HG03159 (cell line): ENCODE measurements at regions not wholly inside any gene's neighbourhood (a gene's known extent, or its start where the extent isn't known, plus 50 kb on each side); places are given as distances from the start of the nearest gene placed in this dataset.
A peak's percentile ranks its signal among the peaks of the same experiment; 100 is the strongest.

Experiments
- ATAC-seq: cut with Tn5 transposase; IDR thresholded peaks from one replicate; pipeline ENCODE4 v1.9.1; 2021; ENCODE audit warnings: mild to moderate bottlenecking, moderate library complexity; ENCODE audit not compliant: unreplicated experiment

DNA sequence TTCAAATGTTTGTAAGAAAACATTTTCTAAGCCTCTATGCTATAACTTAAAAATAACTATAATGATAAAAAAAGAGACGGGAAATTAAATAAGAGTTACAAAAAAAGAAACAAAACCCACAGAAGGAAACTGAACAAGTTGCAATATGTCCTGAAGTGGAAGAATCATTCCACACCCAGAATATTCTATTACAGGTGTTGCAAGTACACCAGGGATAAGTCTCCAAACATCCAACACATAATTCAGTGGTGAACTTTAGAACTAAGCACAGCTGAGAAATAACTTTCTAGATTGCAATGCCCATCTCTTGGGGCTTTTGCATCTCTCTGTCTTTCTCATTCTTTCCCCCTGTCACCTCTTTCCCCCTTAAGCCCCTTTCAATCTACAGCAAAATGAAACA, 325.2 kb downstream of the BRINP1 start:
- ATAC-seq, result no peak

DNA sequence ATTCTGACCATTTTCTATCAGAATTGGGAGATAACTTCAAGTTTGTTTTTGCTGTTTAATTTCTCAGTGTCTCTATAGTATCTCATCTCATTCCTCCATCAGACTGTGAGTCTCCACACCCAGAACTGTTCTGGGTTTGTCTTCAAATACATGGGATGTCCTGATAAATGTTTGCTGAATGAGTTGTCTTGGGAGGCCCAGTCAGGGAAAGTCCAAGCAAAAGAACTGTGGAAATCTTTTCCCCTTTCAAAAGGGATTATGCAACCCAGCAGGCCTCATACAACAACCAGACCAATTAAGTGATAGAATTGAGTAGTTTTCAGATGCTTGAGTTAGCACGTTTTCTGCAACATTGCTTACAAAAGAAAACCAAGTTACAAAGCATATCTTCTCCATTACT, 324.4 kb downstream of the BRINP1 start:
- no peak for ATAC-seq

DNA sequence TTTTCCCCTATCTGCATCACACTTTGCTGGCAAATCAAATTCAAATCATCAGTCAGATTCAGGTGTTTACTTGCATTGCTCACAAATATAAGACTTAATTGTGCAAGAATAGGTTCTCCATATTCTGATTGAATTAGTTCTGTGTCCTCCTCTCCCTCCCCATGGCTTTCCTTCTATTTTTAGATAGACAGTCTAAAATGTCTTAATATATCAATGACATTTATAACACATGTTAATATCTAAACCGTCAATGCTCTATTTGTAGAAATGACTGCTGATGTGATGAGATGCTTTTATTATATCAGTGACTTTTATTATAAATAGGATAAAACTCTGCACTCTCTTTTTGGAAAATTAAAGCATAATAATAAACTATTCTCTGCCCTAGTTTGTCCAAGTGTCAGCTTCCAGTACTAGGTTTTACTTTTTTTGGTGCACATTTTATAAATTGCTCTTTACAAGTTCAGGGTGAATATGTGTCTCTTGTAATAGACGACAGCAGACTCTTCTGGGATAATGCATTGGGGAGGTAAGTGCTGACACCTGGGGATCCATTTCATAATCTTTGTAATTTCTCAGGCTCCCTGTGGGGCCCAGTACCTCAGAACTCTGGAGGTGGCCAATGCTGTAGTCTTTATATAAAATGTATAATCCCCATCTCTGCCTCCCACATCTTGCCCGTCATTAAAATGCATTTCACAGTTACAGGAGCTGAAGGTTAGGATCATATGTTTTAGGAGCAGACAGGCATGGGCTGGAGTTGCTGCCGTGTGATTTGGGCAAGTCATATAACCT, 321.5 kb downstream of the BRINP1 start:
- ATAC-seq, result no peak

DNA sequence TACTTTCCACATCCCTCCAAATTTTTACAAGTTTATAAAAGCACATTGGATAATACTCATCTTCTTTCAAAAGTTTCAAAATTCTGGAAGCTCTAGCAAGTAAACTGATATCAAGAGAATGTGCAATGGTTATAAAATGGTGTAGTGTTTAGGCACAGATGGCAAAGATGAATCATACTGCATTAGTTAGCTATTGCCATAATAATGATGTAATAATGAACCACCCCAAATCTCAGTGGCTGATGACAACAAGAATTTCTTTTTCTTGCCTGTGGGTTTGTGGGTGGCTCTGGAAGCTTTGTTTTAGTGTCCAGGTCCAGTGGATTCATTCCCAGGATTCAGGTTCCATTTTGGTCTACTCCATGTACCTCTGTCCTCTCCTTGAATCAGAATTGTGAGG, 319.0 kb downstream of the BRINP1 start:
- ATAC-seq, result no peak

DNA sequence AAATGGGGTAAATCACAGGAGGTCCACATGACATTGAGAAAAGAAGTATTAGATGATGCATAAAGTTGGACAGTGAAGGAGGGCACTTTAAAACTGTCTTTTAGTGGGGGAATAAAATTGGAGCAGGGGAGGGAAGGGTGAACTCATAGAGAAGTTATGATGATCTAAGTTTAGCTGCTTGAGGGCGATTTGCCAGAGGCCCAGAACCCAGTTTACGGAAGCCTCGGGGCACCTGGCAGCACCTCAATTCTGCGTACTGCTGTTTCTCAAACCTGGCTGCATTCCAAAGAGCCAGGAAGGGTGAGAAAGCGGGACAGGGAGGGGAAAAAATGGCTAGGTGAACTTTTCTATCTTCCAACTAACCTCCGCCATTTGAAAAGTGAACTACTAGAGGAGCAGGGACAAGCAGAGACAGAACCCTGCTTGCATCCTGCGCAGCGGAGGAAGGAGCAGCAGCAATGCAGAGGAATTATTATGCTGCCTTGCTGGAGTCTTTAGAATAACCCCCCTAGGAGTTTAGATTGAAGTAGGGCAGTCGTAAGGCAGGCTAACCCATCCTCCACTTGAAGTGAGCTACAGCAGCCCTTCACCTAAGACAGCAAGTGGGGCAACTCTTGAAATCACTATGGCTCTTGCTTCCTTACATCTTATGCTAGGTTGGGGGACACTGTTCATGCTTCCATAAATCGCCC, 316.8 kb downstream of the BRINP1 start:
- no peak for ATAC-seq

DNA sequence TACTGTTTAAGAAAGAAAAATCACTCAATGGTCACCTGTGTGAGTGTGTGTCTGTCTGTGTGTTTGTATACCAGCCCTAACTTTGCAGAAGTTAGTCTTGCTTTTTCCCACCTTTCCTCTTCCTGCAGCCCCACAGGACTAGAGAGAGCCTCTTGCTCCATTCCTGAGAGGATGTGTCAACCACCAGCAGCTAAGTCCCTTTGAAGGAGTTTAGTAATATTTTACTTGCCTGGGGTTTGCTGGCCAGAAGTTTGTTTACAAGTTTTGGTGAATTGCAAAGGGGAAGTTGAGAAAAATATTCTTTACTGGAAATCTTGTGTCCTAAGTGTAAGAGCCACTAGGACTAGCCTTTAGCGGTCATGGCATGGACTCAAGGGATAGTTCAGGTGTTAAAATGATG, 316.2 kb downstream of the BRINP1 start:
- ATAC-seq, result no peak

DNA sequence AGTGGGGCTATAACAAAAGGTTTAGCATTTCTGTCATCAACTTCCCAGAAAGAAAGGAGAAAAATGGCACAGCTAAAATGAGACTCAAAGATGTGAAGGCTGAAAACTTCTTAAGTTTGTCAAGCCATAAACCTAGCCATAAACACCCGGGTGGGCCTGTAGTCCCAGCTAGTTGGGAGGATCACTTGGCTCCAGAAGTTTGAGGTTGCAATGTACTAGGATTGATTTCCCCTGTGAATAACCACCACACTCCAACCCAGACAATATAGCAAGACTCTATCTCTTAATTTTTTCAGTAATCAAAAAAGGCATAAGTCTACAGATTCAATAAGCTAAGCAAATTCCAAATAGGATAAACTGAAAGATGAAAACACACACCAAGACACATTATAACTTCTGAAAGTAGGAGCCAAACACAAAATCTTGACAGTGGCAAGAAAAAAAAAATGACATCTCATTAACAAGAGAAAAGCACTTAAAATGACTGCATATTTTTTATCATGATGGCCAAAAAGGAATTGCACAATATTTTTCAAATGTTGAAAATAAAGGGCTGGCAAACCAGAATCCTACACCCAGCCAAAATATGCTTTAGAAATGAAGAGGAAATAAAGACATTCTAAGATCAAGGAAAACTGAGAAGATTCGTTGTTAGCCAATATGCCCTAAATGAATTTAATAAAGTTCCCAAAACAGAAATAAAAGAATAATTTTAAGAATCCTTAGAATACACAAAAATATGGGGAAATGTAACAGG, 308.4 kb downstream of the BRINP1 start:
- no peak for ATAC-seq

DNA sequence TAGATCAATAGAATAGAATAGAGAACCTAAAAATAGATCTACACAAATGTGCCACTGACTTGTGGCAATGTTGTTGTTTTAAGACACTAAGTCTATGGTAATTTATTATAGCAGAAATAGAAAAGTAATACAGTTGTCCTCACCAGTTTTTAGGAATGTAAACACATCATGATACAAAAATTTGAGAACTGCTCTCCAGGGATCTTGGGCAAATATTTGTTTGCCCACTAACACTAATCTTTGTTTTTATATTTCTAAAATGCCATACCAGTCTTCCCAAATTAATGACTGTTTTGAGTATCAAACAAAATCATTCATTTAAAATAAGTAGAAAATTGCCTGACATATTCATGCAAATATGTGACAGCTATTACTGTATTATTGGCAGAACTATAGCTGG, 297.6 kb downstream of the BRINP1 start:
- ATAC-seq, result no peak

DNA sequence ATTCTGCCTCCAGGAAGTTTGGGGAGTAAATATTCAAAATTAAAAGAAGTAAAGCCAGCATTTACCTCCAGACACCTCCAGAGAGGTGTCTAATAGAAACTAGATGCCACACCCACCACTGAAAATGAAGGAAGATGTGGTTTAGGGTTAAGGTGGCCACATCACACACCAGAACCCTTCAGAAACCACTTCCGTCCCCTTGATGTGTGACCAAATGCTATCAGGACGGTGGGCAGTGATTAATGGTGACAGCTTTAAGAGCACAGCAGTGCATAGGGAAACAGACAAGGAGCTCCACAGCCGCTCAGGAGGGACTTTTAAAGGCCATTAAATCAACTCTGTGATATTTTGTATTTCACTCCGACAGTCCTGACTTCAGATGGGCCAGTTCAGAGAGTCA, 295.2 kb downstream of the BRINP1 start:
- ATAC-seq, result peak; percentile 45

DNA sequence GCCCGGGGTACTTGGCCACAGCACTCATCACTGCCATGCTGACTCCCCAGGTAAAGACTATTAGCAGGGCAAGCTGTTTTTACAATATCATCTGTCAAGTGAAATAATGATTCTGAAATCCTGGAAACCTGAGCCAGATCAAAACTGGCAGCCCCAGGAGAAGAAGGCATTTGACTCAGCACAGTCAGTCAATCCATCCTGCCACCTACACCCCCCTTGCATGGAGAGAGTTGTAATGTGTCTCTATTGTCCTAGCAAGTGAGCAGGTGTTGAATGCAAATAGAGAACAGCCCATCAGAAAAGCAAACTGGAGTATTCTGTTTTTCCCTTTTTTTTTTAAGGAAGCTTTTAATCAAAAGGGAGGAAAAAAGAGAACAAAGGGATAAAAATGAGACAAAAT, 291.2 kb downstream of the BRINP1 start:
- no peak for ATAC-seq

DNA sequence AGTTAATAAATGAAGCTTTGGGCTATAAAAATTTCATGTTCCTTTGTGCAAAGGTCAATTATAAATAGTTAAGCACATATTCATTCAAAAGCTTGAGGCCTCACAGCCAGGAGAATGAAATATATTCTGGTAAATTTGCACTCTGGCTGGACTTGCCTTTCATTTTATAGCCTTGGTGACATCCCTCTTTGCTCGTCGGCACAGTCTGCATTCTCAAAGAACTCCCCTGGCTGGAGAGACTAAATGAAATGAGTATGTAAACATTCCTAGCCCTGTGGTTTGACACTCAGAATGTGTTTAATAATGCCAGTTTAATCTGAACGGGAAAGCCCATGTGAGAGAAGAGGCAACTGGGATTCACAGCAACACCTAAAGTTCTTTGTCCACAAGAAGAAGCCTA, 285.6 kb downstream of the BRINP1 start:
- ATAC-seq, result no peak

DNA sequence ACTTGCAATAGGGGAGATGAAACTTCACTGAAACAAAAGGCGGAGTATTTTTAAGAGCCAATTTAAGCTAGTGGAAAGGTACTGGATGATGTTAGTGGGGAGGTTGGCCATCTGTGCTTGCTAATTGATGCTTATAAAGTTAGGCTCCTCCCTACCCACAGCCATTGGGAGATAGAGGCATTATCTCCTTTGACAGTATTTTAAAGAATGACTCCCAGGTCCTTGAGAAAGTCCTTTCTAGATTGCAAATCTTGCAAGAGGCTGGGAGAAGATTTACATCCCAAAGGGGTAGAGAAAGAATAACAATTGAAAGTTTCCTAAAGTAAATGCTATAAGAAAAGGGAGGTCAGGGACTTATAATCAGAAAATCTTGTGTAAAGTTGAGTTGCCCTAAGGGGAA, 282.6 kb downstream of the BRINP1 start:
- ATAC-seq, result no peak

DNA sequence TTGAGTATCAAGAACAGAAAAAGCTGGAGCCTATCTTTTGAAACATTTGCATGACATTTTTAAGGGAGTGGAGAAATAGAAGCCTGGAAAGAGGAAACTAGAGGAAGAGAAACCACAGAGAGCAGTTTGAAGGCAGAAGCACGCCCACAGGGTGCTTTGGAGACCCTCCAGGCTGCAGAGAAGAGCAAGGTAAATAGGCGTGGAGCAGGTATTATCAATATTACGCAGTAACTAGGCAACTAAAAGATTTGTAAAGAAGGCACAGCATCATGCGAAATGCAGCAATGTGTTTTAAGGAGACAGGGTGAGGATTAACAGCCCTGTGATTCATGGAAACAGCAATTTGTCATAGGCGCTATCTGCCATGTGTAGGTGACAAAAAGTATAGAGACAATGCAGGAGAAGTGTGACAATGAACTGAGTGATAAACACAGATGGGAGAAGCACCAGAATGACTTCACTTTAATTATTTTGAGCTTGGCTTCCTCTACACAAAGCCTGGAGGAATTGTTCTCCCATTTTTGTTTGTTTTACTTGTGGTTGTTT, 281.2 kb downstream of the BRINP1 start:
- ATAC-seq, result no peak

DNA sequence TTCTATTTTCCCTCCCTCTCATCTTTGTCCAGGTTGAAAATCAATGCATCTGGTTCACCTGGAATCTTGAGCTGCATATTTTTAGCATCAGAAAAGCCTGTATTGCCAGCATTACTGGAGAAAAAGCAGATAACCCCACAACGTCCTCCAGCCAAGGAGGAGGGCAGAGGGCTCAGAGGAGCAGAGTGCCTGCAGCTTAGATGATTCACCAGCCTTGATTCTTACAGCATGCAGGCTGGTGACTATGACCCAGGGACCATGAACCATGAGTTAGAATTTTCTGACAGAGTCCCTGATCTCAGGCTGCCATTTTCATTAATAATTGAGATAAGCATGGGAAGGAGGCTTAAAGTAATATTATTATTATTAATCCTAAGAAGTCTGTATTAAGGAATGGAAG, 278.2 kb downstream of the BRINP1 start:
- ATAC-seq, result no peak

DNA sequence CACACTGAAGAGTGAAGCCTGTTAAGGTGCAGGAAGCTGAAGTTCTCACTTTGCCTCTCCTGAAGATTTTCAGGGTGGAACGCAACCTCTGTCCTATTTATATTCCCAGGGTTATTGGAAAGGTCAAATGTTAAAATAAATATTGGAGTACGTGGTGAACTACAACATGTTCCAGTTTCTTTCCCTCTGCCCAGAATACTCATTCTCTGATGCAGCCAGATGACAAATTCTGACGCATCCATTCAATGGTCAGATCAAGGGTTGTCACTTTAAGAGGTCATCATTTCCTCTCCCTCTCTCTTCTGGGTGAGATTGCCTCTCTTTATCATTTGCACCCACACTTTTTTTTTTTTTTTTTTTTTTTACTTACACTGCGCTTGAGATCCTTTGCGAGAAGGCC, 277.1 kb downstream of the BRINP1 start:
- ATAC-seq, result no peak

DNA sequence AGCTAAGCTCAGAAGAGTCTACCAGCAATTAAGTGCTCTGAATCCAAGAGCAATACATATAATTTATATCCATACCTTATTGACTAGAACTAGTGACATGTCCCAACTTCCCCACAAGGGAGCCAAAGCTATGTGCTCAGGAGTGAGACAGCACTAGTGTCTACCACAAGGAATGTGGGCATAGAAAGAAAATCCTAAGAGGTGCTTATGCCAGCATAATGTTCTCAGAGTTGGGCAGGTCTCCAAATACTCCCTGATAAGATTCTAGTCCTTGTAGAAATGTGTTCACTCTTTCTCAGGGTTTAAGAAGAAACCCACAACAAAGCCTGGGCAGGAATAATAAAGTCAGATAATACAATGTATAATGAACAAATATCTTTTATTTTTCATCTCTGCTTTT, 275.1 kb downstream of the BRINP1 start:
- no peak for ATAC-seq

DNA sequence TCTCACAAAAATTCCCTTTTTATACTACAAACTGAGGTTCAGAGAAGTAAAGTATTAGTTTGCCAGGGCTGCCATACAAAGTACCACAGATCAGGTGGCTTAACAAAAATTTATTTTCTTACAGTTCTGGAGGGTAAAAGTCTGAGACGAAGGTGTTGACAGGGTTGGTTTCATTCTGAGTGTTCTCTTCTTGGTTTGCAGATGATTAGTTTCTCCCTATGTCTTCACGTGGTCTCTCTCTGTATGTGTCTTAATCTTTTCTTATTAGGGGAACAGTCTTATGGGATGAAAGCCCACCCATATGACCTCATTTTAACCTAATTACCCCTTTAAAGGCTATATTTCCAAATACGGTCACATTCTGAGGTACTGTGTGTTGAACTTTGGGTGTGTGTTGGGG, 274.2 kb downstream of the BRINP1 start:
- ATAC-seq, result peak; percentile 71

DNA sequence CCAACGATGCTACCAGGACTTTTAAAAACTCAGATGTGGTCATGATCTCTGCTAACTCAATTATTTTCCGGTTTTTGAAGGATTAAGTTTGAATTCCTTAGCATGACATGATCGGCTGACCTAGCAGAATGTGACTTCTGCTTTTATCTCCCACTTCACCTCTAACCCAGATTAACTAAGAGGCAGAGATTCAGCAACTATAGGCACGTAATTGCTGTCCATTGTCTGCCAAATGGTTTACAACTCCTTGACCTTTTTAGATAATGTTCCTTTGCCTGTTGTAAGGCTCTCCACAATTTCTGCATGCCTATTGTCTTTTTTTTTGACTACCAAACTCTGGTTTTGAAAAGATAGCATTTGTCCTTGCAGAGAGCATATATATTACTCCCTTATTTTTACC, 268.2 kb downstream of the BRINP1 start:
- no peak for ATAC-seq

DNA sequence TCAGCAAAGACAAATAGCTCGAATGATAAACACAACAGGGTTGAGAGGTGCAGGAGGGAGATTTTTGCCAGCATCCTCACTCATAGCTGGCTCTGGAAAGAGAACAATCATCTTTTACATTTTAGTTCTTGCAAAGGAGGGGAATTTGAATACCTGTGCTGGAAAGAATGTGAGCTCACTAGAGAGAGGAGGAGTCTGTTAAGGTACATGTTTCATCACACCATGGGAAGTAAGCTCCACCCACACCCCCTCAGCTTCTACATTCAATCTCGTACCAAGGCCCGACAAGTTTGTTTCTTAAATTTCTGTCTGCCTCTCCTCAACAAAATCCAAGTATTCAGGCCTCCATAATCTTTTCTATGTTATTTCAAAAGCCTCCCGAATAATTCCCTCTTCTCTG, 254.6 kb downstream of the BRINP1 start:
- ATAC-seq, result no peak
